NCI-H2171 treated with DMSO at 0.1 percent for 48 hours (cell line): ENCODE measurements at regions not wholly inside any gene's neighbourhood (a gene's known extent, or its start where the extent isn't known, plus 50 kb on each side); places are given as distances from the start of the nearest gene placed in this dataset.
"Not testable (repeated sequence)": the region's sequence is repeated elsewhere in the genome, so short reads cannot be mapped to it uniquely, and the experiment has no call there.

Experiments used
- DNase-seq: peaks from one replicate; lab custom pipeline; 2025; lab: John Stamatoyannopoulos, UW

DNA sequence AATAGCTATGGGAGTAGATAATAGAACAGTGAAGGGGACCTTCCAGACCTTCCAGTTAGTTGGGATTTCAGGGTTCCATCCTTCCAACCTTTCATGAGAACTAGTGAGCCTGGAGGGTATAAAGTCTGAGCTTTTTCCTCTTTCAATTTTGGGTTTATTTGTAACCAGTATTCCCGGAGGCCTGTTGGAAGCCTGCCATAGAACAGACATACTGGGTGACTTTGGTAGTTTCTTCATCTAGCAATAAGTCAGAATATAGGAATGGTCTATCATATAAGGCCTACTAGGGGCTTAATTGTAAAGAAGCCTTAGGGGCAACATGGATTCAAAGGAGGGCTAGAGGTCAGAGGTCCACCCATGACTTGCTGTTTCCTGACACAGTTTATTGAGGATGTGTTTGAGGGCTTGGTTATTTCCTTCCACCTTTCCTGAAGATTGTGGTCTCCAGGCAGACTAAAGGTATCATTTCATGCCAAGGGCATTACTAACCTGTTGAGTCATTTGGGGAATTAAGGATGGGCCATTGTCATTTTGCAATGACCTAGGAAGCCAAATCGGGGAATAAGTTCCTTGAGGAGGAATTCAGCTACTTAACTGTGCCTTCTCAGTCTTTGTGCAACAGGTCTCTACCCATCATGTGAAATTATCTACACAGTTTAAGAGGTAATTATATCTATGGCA, 410.3 kb downstream of the SLC6A15 start:
- no peak for DNase-seq

DNA sequence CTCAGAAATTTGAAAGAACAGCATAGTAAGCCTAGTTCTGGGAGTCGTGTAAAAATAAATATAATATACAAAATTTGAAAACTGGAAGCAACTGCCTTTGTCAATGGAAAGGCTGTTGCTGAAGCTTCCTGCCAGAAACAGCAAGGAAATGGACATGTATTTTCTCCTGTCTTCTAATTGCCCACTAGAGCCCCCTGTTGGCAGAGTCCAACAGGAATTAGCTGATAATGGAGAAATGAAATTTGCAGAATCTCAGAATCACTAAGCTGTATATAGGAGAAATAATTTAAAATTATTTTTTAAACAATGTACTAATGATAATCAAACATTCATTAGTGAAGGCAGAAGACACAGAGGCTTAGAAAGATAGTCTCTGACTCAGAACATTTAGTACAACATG, 414.8 kb downstream of the SLC6A15 start:
- DNase-seq: no peak

DNA sequence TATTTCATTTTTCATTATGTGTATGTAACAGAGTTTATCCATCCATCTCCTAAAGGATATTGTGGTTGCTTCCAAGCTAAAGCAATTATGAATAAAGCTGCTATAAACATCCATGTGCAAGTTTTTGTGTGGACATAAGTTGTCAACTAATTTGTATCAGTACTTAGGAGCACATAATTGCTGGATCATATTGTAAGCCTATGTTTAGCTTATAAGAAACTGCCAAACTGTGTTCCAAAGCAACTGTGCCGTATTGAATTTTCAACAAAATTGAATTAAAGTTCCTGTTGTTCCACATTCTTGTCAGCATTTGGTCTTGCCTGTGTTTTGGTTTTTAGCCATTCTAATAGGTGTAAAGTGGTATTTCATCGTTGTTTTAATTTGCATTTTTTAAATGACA, 416.9 kb downstream of the SLC6A15 start:
- DNase-seq: no peak

DNA sequence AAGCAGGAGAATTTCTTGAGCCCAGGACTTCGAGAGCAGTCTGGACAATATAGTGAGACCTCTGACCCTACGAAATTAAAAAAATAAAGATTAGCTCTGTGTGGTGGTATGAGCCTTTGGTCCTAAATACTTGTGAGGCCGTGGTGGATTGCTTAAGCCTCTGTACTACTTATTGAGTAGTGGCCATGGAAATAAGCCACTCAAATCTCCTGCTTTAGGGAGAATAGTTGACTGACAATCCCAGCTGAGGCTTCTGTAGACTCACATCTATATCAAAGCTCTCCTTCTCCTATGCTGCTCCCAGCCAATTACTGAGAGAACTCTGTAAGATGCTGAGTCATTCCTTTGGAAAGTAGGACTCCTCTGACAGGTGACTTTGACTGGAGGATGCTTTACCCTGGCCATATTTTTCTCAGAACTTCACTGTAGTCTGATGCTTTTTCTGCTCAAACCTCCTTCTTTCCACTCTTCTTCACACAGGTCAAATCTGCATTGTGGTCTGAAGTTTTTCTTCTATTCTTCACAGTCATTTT, 420.2 kb downstream of the SLC6A15 start:
- DNase-seq: no peak

DNA sequence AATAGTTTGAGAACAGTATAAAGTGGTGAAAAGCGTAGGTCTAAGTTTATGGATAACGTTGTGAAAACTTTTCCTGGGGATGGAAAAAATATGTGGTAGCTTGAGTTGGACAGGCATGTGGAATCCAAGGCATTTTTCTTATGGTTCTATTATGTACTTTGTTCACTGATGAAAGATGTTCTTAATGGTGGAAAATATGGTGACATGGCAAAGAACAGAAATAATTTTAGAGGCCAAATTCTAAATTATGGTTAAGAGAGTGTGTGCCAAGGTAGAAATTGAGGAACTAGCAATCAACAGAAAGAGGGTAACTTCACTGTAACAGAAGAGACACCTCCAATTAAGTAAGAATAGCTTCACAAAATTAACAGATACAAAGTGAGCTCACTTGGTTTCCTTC, 427.8 kb downstream of the SLC6A15 start:
- no peak for DNase-seq

DNA sequence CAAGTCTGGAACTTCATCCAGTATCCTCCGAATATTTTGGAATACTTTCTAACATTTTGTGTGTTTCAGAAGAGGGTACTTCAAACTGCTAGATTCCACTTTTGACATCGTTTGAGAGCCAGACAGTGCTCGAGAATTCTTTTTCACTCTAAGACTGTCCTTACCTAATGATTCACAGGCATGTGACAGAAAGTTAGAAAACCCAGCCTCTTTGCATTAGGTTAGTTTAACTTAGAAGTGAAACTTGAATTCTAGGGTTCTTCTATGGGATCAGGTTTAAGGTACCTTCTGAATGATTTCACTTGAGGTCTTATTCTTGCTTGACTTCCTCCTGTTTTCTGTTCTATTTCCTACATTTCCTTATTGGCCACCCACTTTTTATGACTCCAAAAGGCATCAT, 431.8 kb downstream of the SLC6A15 start:
- DNase-seq: no peak

DNA sequence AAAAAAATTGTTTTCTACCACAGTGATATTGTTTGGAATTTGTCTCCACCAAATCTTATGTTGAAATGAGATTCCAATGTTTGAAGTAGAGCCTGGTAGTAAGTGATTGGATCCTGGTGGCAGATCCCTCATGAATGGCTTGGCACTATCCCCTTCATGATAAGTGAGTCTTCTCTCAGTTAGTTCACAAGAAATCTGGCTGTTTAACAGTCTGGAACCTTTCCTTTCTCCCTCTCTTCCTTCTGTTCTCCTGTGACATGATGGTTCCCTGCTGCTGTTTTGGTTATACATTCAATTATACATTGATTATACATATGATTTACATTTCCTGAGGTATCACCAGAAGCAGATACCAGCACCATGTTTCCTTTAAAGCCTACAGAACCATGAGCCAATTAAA, 442.2 kb downstream of the SLC6A15 start:
- no peak for DNase-seq

DNA sequence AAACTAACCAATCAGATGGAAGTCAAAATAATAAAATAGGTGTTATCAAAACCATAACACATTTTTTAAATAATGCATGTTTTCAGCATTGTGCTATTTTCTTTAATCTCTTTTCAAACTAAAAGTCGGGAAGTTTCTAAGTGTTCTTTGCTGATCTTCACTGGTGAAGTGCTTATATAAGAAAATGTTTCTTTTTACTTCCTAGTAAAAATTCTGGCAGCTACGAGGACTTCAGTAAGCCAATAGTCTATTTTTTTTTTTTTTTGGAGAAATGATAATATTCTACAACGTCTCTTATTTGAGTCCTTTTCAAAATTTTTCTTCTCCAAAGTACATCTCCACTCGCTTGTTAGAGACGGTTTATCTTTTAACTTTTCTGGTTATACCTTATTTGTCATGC, 448.0 kb downstream of the SLC6A15 start:
- no peak for DNase-seq

DNA sequence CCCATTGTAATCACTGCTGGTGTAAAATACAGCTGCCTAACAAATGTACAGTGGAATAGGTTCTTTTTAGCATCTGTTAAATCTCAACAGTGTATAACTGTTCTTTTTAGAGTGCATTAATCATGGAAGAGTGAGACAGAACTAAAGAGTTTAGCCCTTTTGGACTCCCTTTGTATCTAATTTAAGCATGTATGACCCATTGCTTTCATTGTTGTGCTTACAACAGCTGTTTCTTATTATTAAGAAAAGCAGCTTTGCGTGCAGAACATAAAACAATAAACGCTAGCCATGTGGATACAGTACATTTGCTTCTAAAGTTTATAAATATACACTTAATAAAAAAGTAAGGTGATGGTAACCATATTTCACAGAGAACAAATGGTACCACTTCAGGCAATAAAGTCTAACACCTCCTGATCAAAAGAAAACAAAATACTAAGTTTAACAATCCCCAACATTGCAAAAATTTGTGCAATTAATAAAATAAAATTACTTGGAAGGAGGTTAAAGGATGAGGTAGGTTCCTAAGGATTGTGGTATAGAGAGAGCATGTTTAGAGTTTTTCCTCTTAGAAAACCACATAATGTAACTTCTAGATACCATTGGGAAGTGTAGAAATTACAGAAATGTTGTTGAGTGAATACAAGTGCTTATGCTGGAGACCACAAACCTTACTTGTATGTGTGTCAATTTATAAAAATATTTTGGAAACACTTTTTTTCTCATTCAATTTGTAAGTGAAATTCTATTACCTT, 448.7 kb downstream of the SLC6A15 start:
- DNase-seq: no peak

DNA sequence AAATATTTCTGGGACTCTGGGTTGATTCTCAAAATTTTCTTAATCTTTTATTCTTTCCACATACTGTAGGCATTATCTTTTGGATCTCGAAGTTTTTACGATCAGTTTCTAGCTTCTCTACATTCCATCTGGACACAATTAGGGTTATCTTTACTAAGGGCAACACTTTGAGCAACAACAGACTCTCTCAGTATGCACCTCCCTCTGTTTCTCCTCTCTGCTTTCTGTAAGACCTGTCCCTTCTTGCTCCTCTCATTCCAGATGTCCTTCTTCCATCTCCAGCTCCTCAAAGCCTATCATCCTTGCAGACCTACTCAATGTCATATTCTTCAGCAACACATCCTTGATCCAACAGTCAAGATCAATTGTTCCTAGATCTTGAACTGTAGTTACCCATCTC, 457.0 kb downstream of the SLC6A15 start:
- no peak for DNase-seq

DNA sequence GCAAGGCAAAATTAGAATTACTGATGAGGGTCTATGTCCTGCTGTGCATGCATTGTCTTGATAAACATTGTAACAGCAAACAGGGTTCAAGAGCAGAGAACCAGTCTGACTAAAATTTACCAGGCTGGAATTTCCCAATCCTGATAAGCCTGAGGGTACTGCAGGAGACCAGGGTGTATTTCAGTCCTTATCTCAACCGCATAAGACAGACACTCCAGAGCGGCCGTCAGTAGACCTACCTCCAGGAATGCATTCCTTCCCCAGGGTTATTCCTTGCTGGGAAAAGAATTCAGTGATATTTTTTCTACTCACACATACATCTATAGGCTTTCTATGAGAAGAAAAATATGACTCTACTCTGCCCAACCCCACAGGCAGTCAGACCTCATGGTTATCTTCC, 466.1 kb downstream of the SLC6A15 start:
- peak; percentile 36 for DNase-seq

DNA sequence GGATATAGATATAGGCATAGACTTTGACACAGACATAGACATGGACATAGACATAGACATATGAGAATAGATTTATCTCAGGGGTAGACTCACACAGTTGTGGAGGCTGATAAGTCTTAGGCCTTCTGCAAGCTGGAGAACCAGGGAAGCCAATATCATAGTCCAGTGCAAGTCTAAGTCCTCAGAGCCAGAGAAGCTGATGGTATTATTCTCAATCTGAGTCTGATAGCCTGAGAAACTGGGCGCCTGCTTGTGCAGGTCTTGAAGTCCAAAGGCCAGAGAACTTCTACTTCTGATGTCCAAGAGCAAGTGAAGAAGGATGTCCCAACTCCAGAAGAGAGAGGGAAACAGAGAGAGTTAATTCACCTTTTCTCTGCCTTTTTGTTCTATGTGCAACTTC, 476.5 kb downstream of the SLC6A15 start:
- no peak for DNase-seq

DNA sequence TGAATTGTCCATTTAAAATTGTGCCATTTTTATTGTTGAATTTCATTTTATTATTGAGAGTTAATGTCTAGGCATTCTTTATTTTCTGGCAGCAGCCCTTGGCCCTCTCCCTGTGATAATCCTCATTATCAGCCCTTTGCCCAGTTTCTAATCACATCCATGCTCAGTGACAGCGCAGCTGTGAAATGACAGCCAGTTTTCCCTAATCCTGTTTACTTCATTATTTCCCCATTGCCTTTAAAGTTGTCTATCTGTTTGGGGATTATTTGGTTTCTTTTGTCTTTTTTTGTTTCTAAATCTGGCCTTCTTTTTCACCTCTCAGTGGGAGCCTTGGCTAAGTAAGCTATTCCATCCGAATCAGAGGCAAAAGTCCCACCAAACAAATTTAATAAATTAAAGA, 476.9 kb downstream of the SLC6A15 start:
- no peak for DNase-seq

DNA sequence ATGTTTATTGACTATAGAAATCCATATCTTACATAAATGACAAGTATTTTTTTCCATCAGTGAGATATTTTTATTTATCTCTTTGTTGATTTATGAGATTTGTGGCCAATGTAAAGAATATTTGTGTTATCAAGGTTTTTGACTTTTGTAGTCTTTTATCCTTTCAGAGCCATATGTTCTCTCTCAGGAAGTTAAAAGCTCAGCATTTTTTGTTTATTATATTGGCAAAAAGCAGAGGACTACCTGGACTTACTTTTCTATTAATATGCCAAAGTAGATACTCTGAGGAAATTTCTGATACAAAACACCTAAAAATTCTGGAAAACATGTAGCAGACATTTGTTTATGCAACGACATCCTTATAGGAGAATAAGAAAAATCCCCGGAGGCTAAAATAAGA, 490.3 kb downstream of the SLC6A15 start:
- DNase-seq: no peak

DNA sequence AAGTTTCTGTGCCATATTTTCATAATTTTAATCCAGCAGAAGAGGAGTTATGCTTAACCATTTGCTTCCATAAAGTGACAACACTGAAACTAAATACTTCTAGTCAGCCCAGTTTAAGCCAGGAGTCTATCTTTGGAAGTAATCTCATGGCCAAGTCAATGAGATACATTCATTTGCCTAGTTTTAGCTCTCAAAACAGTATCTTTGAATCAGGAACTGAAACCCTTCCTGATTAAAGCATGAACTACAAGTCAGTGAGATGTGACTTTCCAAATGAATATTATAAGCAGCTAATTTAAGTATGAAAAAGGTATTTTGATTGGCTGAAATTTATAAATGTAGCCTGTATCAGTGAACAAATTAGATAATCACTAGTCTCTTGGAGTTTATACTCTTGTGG, 491.5 kb downstream of the SLC6A15 start:
- no peak for DNase-seq

DNA sequence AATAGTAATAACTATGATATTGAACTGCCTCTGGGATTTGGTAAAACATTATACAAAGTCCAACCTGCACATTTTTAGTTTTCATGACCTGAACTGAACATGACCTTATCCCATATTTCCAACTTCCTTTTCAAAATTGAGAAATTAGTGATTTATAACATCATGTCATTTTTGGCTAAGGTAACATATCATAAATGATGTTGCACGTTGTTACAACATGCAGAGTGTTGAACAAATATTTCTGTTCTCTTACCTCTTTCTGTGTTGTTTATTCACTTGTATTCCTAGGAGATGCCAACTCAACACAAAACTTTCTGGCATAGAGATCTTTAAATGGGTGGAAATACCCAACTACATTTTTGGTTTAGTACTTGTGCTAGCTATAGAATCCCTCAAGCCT, 496.0 kb downstream of the SLC6A15 start:
- no peak for DNase-seq

DNA sequence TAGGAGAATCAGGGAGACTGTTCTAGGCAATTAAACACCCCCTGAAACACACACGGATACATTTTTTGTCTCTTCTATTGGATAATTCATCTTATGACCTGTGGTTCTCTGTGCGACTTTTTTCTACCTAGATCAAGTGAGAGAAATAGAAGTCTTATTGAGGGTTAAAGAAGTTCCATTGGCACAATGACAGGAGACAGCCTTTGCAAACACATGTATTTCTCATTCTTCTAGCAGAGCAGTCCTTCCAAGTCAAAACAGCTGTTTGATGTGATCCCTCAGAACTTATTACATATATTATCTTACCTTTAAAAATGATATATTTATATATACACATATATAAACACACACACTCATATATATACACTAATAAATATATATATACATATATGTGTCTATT, 496.7 kb downstream of the SLC6A15 start:
- DNase-seq: peak; percentile 53

DNA sequence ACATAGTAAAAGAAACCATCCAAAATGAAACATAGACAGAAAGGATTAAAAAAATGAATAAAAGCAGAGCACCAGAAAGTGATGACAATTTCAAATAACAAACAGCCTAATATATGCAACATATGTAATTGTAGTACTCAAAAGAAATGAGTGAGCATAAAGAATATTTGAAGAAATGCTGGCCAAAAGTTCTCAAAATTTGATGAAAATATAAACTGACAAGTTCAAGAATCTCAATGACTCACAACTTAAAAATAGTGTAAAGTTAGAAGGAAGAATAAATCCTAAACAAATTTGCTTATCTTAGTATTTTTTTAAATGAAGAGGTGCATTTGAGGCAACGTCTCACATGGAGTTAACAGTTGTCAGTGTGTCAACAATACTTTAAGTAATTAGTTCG, 498.9 kb downstream of the SLC6A15 start:
- DNase-seq: no peak

DNA sequence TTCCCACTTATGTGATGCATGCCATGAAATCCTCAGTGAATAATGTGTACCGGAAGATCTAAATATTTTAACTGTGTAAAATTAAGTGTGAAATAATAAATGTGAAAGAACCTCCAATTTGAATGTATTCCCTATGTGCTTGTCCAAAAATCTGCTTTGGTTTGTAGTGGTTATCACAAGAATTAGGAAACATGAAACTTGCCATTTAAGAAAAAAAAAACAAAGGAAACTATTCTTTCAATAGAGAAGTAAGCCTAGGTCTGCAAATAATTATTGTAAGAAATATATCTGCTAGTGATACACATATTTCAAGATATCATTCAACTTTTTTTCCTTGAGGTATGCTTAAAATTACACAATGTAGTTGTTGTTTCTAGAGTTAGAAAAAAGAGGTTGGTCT, 500.4 kb downstream of the SLC6A15 start:
- no peak for DNase-seq

DNA sequence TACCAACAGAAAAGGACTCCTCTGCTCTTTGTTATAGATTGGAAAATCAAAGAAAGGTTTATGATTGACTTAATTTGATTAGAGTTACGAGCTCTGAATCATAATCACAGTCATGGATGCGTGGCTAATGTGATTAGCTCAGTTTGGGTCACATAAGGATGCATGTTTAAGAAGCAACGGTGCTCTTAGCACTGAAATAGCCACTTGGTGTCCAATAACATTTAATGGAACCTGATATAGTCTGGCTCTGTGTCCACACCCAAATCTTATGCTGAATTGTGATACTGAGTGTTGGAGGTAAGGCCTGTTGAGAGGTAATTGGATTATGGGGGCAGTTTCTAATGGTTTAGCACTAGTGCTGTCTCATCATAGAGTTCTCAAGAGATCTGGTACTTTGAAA, 501.6 kb downstream of the SLC6A15 start:
- no peak for DNase-seq

DNA sequence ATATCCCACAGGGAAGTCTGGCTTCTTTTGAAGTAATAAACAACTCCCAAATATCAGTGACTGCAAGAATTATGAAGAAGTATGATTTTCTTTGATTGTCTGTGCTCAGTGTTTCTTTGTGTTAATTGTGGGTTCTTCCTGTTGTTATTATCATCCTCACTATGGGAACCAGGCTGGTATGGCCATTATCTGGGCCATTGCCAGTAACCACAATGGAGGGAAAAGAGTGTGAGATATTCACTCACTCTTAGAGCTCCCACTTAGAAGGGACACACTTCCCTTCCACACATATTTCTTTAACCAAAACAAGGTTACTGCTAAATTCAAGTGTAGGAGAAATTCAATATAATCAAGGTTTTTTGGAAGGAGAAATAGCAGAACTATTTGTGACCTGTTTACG, 503.7 kb downstream of the SLC6A15 start:
- DNase-seq: no peak

DNA sequence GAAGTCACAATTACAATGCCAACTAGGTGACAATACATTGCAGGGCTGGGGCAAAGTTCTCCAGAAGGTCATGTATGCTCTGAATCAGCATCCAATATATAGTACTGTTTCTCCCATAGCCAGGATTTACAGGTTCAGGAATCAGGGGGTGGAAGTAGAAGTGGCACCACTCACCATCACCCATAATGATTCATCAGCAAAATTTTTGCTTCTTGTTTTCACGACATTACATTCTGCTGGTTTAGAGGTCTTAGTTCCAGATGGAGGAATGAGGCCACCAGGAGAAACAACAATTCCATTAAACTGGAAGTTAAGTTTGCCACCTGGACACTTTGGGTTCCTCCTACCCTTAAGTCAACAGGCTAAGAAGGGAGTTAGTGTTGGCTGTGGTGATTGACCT, 505.9 kb downstream of the SLC6A15 start:
- DNase-seq: not testable (repeated sequence)

DNA sequence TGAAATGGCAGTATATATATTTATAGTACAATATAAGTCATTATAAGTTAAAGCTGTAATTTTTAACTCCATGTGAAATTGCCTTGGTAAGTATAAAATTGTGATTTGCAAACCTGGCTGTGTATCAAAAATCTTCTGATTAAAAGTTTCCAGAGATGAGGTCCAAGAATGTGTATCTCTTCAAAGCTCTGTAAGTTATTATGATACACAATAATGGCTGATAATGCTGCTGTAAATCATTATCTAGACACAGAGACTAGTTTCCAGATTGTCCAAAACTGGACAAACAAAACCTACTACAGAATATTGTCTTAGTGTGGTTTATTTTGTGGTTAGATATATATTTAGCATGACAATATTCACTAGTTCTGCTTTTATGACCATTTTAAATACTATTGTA, 514.8 kb downstream of the SLC6A15 start:
- no peak for DNase-seq

DNA sequence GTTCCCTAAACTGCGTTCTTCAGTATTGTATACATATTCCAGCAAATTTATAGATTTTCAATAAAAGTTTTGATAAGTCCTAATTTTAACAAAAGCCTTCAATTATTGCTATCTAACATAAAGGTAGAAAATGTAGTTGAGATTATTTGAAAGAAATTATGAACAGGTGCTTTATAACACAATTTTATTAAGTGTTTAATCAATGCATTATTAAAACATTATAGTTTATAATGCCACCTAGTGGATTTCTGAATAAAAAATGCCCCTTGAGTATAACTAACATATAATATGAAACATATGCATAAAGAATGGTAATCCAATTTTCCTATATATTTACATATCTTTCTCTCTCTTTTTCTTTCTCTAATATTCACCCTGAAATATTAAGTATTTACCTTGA, 515.3 kb downstream of the SLC6A15 start:
- DNase-seq: peak; percentile 19
